HG02588 (cell line): ENCODE measurements at regions not wholly inside any gene's neighbourhood (a gene's known extent, or its start where the extent isn't known, plus 50 kb on each side); places are given as distances from the start of the nearest gene placed in this dataset.
"Not testable (repeated sequence)": the region's sequence is repeated elsewhere in the genome, so short reads cannot be mapped to it uniquely, and the experiment has no call there.

Source experiments
- ATAC-seq: cut with Tn5 transposase; IDR thresholded peaks from one replicate; pipeline ENCODE4 v1.9.1; 2021; ENCODE audit warnings: mild to moderate bottlenecking, moderate library complexity; ENCODE audit not compliant: unreplicated experiment

GRCh38 chr20:25848222-25848621 is 151.6 kb upstream of the ZNF337 start:
- ATAC-seq = no peak

DNA sequence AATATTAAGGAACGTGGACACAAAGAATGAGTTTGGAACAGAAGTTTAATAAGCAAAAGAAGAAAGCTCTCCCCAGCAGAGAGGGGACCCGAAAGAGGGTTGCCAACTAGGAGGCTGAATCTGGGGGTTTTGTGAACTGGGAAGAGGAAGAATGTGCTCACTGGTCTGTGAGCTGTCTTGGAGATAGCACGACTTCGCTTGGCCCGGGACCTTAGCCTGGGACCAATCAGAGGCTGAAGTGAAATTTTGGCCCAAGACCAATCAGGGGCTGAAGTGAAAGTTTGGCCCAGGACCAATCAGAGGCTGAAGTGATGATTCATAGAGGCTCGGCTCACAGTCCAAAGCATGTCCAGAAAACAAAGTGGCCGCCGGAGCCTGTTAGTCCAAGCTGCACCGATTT is 148.0 kb upstream of the ZNF337 start:
- not testable (repeated sequence) for ATAC-seq

DNA sequence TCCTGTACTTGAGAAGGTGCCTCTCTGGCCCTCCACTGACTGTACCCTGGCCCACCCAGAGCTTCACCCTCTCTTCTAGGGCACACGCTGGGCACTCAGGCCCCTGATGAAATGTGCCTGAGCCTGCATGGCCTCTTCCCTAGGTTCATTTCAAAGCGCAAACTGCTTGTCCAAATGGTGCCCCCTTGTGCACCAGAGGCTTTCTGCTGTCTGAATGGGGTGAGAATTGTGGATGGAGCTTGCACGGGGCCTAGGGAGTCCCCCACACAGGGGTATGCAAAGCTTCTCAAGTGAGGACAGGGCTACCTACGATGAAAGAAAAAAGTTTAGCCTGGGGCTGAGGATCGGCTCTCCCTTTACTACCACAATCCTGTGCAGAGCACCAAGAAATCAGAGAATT is 116.9 kb upstream of the ZNF337 start:
- not testable (repeated sequence) for ATAC-seq

- not testable (repeated sequence) for ATAC-seq
Measured at GRCh38 chr20:25798174-25798993, 101.7 kb upstream of the ZNF337 start.

- not testable (repeated sequence) for ATAC-seq
Measured at GRCh38 chr20:25797062-25797461, 100.4 kb upstream of the ZNF337 start.

DNA sequence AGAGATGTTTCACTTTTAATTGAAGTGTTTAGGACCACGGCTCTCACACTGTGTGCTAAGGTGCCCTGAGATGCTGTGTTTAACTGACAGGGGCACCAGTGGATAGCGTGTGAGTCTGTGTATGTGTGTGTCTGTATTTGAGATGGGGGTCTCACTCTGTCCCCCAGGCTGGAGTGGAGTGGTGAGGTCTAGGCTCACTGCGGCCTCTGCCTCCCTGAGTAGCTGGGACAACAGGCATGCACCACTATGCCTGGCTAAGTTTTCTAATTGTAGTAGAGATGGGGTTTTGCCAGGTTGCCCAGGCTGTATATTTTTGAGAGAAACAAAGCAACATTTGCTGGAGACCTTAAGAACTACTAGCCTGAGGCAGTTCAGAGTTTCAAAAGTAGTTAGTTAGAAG is 80.6 kb upstream of the ZNF337 start:
- ATAC-seq = not testable (repeated sequence)

GRCh38 chr20:25774711-25775110 is 78.1 kb upstream of the ZNF337 start:
- ATAC-seq = not testable (repeated sequence)

DNA sequence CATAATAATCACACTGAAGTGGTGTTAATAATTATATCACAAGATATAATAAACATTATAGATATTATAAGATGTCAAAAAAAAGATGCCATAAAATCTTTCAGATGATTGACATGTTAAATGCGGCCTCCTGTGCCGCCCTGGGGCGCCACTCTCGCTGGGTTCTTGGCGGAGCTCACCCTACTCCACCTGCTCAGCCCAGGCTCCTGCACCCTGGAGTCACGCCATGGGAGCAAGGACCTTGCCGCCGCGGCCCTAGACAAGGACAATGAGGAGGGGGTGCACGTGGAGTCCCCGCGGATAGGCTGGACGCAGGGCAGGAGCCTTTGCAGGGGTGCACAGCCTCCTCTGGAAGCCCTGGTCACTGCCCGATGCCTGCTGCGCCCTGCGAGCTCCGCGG is 77.5 kb upstream of the ZNF337 start:
- ATAC-seq = not testable (repeated sequence)

DNA sequence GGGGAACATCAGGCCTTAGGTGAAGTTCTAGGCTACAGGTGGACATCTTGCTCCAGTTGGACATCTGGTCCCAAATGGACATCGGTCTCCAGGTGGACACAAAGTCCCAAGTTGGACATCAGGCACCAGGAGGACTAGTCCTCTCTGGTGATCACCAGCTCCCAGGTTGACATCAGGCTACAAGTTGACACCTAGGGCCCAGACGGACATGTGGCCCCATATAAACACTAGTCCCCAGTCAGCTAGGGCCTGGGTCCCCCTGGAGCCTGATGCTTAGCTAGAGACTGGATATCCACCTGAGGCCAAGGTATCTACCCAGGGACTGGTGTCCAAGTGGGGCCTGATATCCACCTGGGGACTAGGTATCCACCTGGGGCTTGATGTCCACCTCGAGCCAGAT is 75.8 kb upstream of the ZNF337 start:
- not testable (repeated sequence) for ATAC-seq

DNA sequence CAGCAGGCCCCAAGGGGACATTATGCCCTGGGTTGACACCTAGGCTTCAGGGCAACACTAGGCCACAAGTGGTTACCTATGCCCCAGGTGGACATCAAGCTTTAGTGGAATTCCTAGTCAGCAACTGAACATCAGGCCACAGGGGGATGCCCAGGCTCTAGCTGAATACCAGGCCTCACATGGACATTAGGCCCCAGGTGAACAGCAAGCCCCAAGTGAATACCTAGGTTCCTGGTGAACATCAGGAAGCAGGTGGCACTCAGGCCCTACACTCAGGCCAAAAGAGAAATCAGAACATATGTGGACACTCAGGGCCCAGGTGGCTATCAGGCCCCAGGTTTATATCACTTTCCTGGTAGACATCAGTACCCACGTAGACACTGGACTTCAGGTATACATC is 75.2 kb upstream of the ZNF337 start:
- not testable (repeated sequence) for ATAC-seq

DNA sequence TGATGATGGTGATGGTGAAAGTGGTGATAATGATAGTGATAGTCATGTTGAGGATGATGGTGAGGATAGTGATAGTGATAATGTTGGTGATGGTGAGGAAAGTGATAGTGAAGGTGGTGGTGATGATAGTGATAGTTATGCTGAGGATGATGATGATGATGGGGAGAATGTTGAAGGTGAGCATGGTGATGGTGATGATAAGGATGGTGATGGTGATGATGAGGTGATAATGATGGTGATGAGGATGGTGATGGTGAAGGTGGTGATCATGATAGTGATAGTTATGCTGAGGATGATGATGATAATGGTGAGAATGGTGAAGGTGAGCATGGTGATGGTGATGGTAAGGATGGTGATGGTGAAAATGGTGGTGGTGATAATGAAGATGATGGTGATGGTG is 64.9 kb upstream of the ZNF337 start:
- no peak for ATAC-seq

GRCh38 chr20:25761046-25761445 is 64.4 kb upstream of the ZNF337 start:
- ATAC-seq = not testable (repeated sequence)

DNA sequence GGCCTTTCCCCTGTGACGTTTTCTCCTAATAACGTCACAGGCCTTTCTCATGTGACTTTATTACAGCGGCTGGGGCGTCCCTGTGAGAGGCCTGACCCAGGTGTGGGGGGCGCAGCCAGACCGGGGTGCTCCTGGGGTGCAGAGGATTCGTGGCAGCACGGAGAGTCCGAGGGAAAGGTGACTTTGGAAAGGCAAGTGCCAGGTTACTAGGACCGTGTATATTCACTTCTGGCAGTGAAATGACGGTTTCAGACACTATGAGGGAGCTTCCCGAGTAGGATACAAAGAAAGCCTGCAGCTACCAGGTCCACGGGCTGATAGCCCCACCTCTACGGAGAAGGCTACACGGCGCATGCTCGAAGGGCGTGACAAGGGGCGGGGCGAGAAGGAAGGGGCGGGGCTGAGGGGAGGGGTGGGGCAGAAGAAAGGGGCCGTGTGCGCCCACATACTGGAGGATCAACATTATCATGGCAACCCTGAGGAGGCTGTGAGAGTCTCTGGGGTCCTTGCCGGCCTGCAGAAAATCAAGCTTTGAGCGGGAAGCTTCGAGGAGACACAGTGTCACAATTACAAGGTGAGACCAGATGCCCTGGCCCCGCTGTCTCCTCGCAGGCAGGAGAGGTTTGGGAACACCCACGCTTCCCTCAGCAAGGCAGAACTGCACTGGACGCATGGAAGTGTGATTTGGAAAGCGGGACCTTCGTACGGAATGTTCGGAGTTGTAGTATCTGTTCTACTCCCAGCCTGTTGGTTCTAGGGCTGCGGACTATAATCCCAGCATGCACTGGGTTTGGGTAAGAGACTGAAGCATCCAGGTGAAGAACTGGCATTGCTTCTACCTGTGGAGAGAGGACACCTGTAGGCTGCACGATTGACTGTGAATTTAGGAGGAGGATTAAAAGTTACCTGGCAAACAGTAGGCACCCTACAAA is 54.4 kb upstream of the ZNF337 start:
- peak; percentile 75 for ATAC-seq

- ATAC-seq = no peak
Measured at GRCh38 chr20:25750220-25750764, 53.6 kb upstream of the ZNF337 start.

DNA sequence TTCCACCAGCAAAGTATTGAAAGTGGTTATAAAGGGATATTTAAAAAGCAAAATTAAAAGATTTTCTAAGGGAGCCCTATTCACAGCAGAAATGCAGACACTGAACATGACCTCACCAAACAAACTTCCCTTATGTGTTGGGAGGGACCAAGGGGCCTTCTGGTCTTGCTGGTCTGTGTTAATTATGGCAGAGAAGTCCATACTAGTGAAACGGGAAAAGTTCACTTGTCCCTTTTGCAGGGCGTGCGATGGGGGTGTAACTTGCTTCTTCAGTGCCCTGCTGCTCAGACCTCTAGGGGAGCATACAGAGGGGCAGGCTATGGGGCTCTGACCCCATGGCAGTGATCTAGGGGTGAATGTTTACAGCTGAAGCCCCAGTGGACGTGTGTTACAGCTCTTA is 53.0 kb upstream of the ZNF337 start:
- no peak for ATAC-seq
